SJCRH30 (cell line): ENCODE measurements at regions not wholly inside any gene's neighbourhood (a gene's known extent, or its start where the extent isn't known, plus 50 kb on each side); places are given as distances from the start of the nearest gene placed in this dataset.
"Not testable (repeated sequence)": the region's sequence is repeated elsewhere in the genome, so short reads cannot be mapped to it uniquely, and the experiment has no call there.

Experiments
- DNase-seq, 2 experiments: peaks; one replicate each; pipeline ENCODE4 v3.0.0-alpha.2; 2015 to 2020
- H3K27ac ChIP-seq: fragments of 250-450 bp; sonication (Bioruptor Pico); 2 replicates; pipeline ENCODE4 v1.5.1; 2020; ENCODE audit warnings: mild to moderate bottlenecking, moderate library complexity
- H3K27me3 ChIP-seq: fragments of 250-450 bp; sonication (Bioruptor Pico); 2 replicates; pipeline ENCODE4 v1.5.1; 2020; ENCODE audit warnings: mild to moderate bottlenecking, moderate library complexity
- H3K36me3 ChIP-seq: fragments of 250-450 bp; sonication (Bioruptor Pico); 2 replicates; pipeline ENCODE4 v1.5.1; 2020; ENCODE audit warnings: mild to moderate bottlenecking, moderate library complexity
- H3K4me1 ChIP-seq: fragments of 250-450 bp; sonication (Bioruptor Pico); 2 replicates; pipeline ENCODE4 v1.5.1; 2020; ENCODE audit warnings: mild to moderate bottlenecking, moderate library complexity
- H3K4me3 ChIP-seq: fragments of 250-450 bp; sonication (Bioruptor Pico); 2 replicates; pipeline ENCODE4 v1.5.1; 2020; ENCODE audit warnings: mild to moderate bottlenecking, moderate library complexity
- H3K9me3 ChIP-seq: fragments of 250-450 bp; sonication (Bioruptor Pico); replicated peaks from 2 replicates; pipeline ENCODE4 v1.5.1; 2020; ENCODE audit warnings: mild to moderate bottlenecking, moderate library complexity

DNA sequence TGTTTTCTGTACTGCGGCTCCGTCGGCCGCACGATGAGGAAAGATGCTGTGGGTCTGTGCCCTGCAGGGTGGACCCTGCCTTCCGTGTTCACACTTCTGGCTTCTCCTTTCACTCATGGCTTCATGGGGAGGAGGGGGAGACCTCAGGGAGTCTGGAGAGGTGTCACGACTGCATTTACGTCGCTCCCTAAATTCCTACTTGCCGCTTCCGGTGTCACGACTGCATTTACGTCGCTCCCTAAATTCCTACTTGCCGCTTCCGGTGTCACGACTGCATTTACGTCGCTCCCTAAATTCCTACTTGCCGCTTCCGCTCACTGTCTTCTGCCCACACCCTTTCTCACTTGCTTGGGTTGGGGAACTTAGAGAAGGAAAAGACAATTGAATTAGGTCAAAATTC, 68.4 kb upstream of the ALKAL2 start:
- not testable (repeated sequence) for H3K4me1 ChIP-seq, H3K27ac ChIP-seq, H3K4me3 ChIP-seq, H3K36me3 ChIP-seq, H3K9me3 ChIP-seq, DNase-seq, H3K27me3 ChIP-seq

DNA sequence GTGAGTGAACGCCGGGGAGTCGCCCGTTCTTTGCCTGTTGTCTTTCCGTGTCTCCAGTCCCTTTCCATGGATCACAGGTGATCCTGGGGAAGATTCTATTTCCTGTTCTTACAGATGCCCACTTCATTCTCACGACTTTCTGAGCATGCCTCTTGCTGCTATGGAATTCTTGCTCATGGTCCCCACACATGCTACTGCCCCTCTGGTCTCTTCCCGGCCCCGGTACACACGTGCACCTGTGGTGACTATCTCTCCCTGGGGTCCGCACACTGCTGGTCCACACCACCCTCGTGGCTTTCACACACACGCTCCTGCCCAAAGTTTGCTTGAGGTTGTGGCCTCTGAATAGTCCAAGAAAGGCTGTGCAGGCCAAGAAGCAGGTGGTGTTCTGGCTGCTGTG, 67.9 kb upstream of the ALKAL2 start:
- Histone ChIP-seq H3K27ac (no peak overlapping the region), H3K27me3 (peaks cover 9% of the 10 kb centered on the region), H3K9me3 (no peaks in the 10 kb centered on the region), H3K4me1 (no peaks in the 10 kb centered on the region), H3K4me3 (no peak overlapping the region), H3K36me3 (no peaks in the 10 kb centered on the region; the same call in 1 of the 2 replicates)
- DNase-seq, result no peak

- H3K27ac ChIP-seq, result no peak overlapping the region
- H3K4me1 ChIP-seq, result no peaks in the 10 kb centered on the region
- H3K27me3 ChIP-seq, result no peaks in the 10 kb centered on the region
- DNase-seq, result no peak
- H3K9me3 ChIP-seq, result no peaks in the 10 kb centered on the region
- H3K36me3 ChIP-seq, result no peaks in the 10 kb centered on the region
- no peak overlapping the region for H3K4me3 ChIP-seq
Measured at GRCh38 chr2:352696-353095, 64.8 kb upstream of the ALKAL2 start.

- Histone ChIP-seq H3K4me1 (no peaks in the 10 kb centered on the region), H3K27me3 (no peaks in the 10 kb centered on the region), H3K36me3 (no peaks in the 10 kb centered on the region), H3K4me3 (no peak overlapping the region), H3K9me3 (no peaks in the 10 kb centered on the region), H3K27ac (no peak overlapping the region)
- no peak for DNase-seq
Measured at GRCh38 chr2:349390-349789, 61.5 kb upstream of the ALKAL2 start.

- Histone ChIP-seq H3K27me3 (no peaks in the 10 kb centered on the region), H3K9me3 (no peaks in the 10 kb centered on the region), H3K4me3 (no peak overlapping the region), H3K4me1 (no peaks in the 10 kb centered on the region), H3K36me3 (no peaks in the 10 kb centered on the region), H3K27ac (no peak overlapping the region)
- DNase-seq, result no peak
Measured at GRCh38 chr2:348361-348916, 60.5 kb upstream of the ALKAL2 start.

DNA sequence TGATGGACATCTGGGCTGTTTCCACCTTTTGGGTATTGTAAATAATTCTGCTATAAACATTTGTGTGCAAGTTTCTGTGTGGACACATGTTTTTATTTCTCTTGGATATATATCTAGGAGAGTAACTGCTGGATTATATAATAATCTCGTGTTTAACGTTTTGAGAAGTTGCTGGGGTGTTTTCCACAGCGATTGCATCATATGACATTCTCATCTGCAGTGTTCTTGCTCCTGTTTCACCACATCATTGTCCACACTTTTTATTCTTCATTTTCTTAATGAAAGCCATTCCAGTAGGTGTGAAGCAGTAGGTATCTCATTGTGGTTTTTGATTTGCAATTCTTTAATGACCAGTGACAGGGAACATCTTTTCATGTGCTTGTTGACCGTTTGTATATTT, 56.9 kb upstream of the ALKAL2 start:
- DNase-seq, result no peak
- Histone ChIP-seq H3K4me3 (no peak overlapping the region), H3K27ac (no peak overlapping the region), H3K4me1 (no peaks in the 10 kb centered on the region), H3K9me3 (no peaks in the 10 kb centered on the region), H3K27me3 (no peaks in the 10 kb centered on the region), H3K36me3 (no peaks in the 10 kb centered on the region)

- Histone ChIP-seq H3K27ac (no peak overlapping the region), H3K4me3 (no peak overlapping the region), H3K27me3 (no peaks in the 10 kb centered on the region), H3K4me1 (no peaks in the 10 kb centered on the region), H3K36me3 (no peaks in the 10 kb centered on the region), H3K9me3 (no peaks in the 10 kb centered on the region)
- no peak for DNase-seq
Measured at GRCh38 chr2:343355-343754, 55.5 kb upstream of the ALKAL2 start.

GRCh38 chr2:341912-342311, 54.0 kb upstream of the ALKAL2 start:
- H3K36me3 ChIP-seq, result no peaks in the 10 kb centered on the region
- DNase-seq, result no peak
- H3K9me3 ChIP-seq, result no peaks in the 10 kb centered on the region
- H3K4me1 ChIP-seq, result no peaks in the 10 kb centered on the region
- H3K27me3 ChIP-seq, result no peaks in the 10 kb centered on the region
- H3K27ac ChIP-seq, result no peak overlapping the region
- no peak overlapping the region for H3K4me3 ChIP-seq

GRCh38 chr2:341017-341542, 53.2 kb upstream of the ALKAL2 start:
- Histone ChIP-seq H3K4me3 (no peak overlapping the region), H3K27ac (no peak overlapping the region), H3K9me3 (0 out of 2 replicates have a peak, but pooled peaks cover 4% of the 10 kb centered on the region), H3K4me1 (no peaks in the 10 kb centered on the region), H3K36me3 (no peaks in the 10 kb centered on the region), H3K27me3 (no peaks in the 10 kb centered on the region)
- no peak for DNase-seq
